ENCODE measurements at regions not wholly inside any gene's neighbourhood (a gene's known extent, or its start where the extent isn't known, plus 50 kb on each side); places are given as distances from the start of the nearest gene placed in this dataset.

DNA sequence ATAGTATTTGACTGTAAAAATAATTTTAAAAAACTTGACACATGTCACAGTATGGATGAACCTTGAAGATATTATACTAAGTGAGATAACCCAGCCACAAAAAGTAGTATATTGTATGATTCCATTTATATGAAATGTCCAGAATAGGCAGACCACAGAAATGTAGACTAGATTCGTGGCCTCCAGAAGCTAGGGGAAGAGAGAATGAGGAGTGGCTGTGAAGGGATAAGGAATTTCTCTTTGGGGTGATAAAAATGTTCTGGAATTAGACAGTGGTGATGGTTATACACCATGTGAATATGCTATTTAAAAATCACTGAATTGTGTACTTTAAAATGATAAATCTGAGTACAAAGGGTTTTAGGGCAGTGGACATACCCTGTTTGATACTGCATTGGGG lies 253.1 kb upstream of the DYNLRB2 start:
- no peak for TF ChIP-seq GATA3 (IDR thresholded peaks at IDR 0.05; ENCODE audit: low read depth, low read length)
- no peak for TF ChIP-seq GATA2 (IDR thresholded peaks at IDR 0.05; ENCODE audit: low read depth, low read length)

- no peak for TF ChIP-seq GATA3 (IDR thresholded peaks at IDR 0.05; ENCODE audit: low read depth, low read length)
- TF ChIP-seq GATA2 (IDR thresholded peaks at IDR 0.05; ENCODE audit: low read depth, low read length), result no peak
These were observed 255.7 kb upstream of the DYNLRB2 start for GRCh38 chr16:80285104-80285503.

- TF ChIP-seq GATA3 (IDR thresholded peaks at IDR 0.05; ENCODE audit: low read depth, low read length) (no peak), GATA2 (IDR thresholded peaks at IDR 0.05; ENCODE audit: low read depth, low read length) (no peak)
These were observed 257.1 kb upstream of the DYNLRB2 start for GRCh38 chr16:80283466-80284392.

DNA sequence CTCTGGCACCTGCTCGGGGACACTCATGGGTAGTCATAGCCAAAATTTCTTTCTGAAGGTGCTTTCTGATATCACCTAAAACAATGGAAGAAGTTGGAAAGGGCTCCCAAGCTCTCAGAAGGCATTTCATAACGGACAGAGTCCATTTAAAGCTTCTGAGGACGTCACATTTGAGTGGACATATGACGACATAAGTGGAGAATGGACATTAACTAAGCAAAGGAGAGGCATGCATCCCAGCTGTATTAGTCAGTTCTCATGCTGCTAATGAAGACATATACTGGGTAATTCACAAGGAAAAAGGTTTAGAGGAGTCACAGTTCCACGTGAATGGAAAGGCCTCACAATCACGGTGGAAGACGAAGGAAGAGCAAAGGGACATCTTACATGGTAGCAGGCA lies 260.2 kb upstream of the DYNLRB2 start:
- TF ChIP-seq GATA3 (IDR thresholded peaks at IDR 0.05; ENCODE audit: low read depth, low read length) (no peak), GATA2 (IDR thresholded peaks at IDR 0.05; ENCODE audit: low read depth, low read length) (no peak)

DNA sequence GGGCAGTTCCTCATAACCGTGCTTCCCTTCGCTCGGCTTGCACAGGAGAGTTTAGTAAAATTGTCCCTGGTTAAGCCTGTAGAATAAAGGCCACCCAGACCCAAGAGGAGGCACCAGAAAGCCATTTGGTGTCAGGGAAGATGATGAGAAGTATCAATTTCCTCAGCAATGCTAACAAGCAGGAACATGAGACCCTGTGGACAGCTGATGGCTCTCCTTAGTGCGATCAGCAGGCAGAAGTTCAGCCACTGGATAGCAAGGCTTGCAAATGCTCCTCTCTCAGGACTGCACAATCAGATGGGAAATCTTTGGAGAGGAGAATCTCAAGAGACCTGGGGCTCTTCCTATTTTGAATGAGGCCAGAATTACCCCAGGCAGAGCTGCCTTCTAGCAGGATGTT lies 261.1 kb upstream of the DYNLRB2 start:
- TF ChIP-seq GATA3 (IDR thresholded peaks at IDR 0.05; ENCODE audit: low read depth, low read length), result no peak
- no peak for TF ChIP-seq GATA2 (IDR thresholded peaks at IDR 0.05; ENCODE audit: low read depth, low read length)

DNA sequence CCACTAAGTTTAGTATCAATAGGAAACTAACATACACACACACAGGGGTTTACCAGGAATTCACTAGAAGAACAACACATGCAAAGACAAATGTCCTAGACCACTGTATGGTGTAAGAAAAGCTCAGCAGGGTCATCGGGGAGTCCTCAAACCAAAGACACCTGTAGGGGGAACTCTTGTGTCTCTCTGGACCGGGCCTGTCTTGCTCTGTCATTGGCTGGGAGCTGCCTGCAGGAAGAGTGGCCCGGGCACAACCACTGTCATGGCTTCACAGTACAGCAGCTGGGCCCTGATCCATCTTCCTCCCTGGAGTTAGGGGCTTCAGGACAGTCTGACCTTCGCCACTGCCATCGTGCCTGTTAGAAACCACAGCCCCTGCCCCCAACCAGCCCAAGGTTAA lies 263.6 kb upstream of the DYNLRB2 start:
- no peak for TF ChIP-seq GATA3 (IDR thresholded peaks at IDR 0.05; ENCODE audit: low read depth, low read length)
- no peak for TF ChIP-seq GATA2 (IDR thresholded peaks at IDR 0.05; ENCODE audit: low read depth, low read length)

DNA sequence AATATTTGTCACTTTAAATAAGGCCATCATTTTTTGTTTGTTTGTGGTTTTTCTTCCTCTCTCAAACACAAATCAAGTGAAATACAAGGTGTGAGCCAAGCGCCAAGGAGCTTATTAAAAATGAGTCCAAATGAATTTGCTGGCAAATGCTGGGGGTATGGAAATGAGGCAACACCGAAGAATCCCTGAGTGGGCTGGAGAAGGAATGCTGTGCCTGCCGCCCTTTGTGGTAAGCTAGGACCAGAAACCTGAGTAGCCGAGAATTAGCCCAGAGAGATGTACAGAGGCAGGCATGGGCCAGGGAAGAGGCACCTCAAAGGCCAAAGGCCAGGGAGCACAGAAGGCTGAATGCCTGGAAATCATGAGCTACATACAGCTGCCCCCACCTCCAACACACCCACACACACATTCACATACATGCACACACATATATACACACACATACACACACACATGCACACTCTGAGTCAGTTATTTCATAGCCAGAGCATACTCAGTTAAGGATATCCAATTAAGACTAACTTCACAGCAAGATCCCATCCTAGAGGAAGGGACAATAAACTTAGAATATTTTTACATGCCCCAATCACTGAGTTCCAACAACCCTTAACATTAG lies 266.1 kb upstream of the DYNLRB2 start:
- no peak for TF ChIP-seq GATA2 (IDR thresholded peaks at IDR 0.05; ENCODE audit: low read depth, low read length)
- no peak for TF ChIP-seq GATA3 (IDR thresholded peaks at IDR 0.05; ENCODE audit: low read depth, low read length)

DNA sequence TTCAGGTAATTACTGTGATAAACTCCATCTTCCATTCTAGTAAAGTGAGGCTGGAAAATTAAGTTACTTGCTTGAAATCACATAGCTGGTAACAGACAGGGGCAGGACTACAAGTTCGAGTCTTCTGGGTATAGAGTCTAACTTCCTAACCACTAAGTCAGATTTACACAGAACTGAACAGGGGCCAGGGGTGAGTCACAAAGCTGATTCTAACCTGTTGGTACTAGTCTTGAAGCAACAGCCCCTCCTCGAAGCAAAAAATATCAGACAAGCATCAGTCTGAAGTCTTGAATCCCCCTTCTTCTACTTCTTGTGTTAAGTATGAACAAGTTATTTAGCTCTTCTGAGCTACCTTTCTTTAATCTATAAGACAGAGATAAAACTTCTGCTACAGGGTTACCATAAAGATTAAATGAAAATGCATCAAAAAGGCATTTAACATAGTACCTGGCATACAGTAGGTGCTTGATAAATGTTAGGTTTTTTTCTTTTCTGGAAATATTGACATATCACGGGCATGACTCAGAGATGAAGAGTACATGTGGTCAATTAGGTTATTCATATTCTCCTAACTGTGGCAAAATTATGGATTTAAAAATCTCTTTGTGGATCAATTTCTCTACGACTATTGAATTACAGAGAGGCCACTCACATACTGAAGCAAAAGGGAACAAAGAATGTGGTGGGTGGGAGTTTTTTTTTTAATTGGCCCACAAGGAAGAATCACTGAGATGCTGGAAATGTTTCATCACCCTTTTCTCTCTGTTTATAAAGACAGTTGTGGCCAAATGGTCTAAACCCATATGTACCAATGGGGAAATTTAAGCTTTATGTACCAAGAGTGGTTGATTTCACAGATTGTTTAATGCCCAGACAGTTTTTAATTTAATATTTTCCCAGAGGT lies 266.9 kb upstream of the DYNLRB2 start:
- no peak for TF ChIP-seq GATA3 (IDR thresholded peaks at IDR 0.05; ENCODE audit: low read depth, low read length)
- TF ChIP-seq GATA2 (IDR thresholded peaks at IDR 0.05; ENCODE audit: low read depth, low read length), result no peak

- TF ChIP-seq GATA3 (IDR thresholded peaks at IDR 0.05; ENCODE audit: low read depth, low read length) (no peak), GATA2 (IDR thresholded peaks at IDR 0.05; ENCODE audit: low read depth, low read length) (no peak)
These were observed 275.0 kb upstream of the DYNLRB2 start for GRCh38 chr16:80265624-80266306.

- TF ChIP-seq GATA3 (IDR thresholded peaks at IDR 0.05; ENCODE audit: low read depth, low read length) (no peak), GATA2 (IDR thresholded peaks at IDR 0.05; ENCODE audit: low read depth, low read length) (no peak)
These were observed 276.7 kb upstream of the DYNLRB2 start for GRCh38 chr16:80263848-80264694.

- no peak for TF ChIP-seq GATA2 (IDR thresholded peaks at IDR 0.05; ENCODE audit: low read depth, low read length)
- no peak for TF ChIP-seq GATA3 (IDR thresholded peaks at IDR 0.05; ENCODE audit: low read depth, low read length)
These were observed 277.5 kb upstream of the DYNLRB2 start for GRCh38 chr16:80263181-80263823.

DNA sequence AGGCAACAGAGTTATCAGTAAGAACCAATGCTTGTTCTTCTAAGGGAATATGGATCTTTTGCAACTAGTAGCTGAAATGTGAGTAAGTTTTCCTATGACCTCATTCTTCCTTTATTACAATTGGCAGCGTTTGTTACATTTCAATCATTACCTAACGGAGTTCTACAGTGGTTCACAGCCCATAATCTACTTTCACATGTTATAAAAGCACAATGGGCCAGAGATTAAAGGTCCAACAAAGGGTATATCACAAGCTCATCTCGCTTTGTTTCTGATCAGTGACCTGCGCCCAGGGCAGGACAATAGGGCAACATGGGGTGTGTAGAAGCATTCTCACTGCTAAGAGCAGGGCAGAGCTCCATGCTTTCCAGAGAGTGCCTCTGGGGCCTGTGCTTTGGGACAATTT lies 279.9 kb upstream of the DYNLRB2 start:
- TF ChIP-seq GATA3 (IDR thresholded peaks at IDR 0.05; ENCODE audit: low read depth, low read length) (no peak), GATA2 (IDR thresholded peaks at IDR 0.05; ENCODE audit: low read depth, low read length) (no peak)
